HepG2 (cell line): ENCODE measurements at regions not wholly inside any gene's neighbourhood (a gene's known extent, or its start where the extent isn't known, plus 50 kb on each side); places are given as distances from the start of the nearest gene placed in this dataset.

ENCODE experiments used
- ATAC-seq: fragments of 200-7000 bp; cut with Tn5 transposase; 3 replicates; pipeline ENCODE4 v1.9.1; 2020; ENCODE audit warnings: mild to moderate bottlenecking, moderate library complexity
- BruUV-seq: library from RNA; stranded (reverse); fragments of 400-500 nt; replicated peaks from 2 replicates; lab custom pipeline; 2021; lab: Mats Ljungman, UMichigan
- CTCF ChIA-PET: fragments of 300-600 bp; formaldehyde crosslinking; extraction: SDS; loops from one replicate; lab custom pipeline; 2021; ENCODE audit warnings: low total read pairs, inconsistent platforms, low intra/inter-chr PET ratio; lab: Yijun Ruan, JAX
- POLR2A ChIA-PET: fragments of 350-600 bp; sonication (Branson Sonifier 250); formaldehyde crosslinking; loops from one replicate; lab custom pipeline; 2020; ENCODE audit warnings: antibody characterized with exemption, inconsistent platforms; lab: Yijun Ruan, JAX
- DNase-seq: peaks from one replicate; pipeline ENCODE4 v3.0.0-alpha.2; 2015; ENCODE audit warnings: low spot score
- FAIRE-seq: peaks from 3 replicates; lab custom pipeline; 2011; peaks lifted over from hg19 to GRCh38; lab: Jason Lieb, UNC
- H2AFZ ChIP-seq: one replicate; pipeline ENCODE4 v1.6.1; 2011; ENCODE audit warnings: low read length, inconsistent platforms
- H3K27ac ChIP-seq: fragments of 300-600 bp; 3 replicates; pipeline ENCODE4 v1.8.0; 2011; ENCODE audit warnings: mixed run types, mild to moderate bottlenecking, mixed read lengths, low read length, inconsistent platforms; ENCODE audit not compliant: insufficient read depth; ENCODE audit errors: extremely low read length
- H3K27me3 ChIP-seq, 2 experiments: fragments of 200-600 bp in 1 of 2; 2 replicates in 1 of 2; 3 replicates in 1 of 2; pipeline versions ENCODE4 v1.6.0 to v1.8.0; 2011; ENCODE audit warnings: low read length in 2 of 2, mild to moderate bottlenecking in 2 of 2, moderate library complexity in 2 of 2, inconsistent platforms in 1 of 2; ENCODE audit not compliant: insufficient read depth in 2 of 2, control insufficient read depth in 1 of 2
- H3K36me3 ChIP-seq, 2 experiments: fragments of 200-600 bp in 1 of 2; replicated peaks in 1 of 2; 2 replicates in 1 of 2; 3 replicates in 1 of 2; pipeline versions ENCODE4 v1.5.1 to v1.8.0; 2011; ENCODE audit warnings: low read length in 2 of 2, inconsistent platforms in 1 of 2; ENCODE audit not compliant: insufficient read depth in 2 of 2, control insufficient read depth in 1 of 2
- H3K4me1 ChIP-seq: 2 replicates; pipeline ENCODE4 v1.5.1; 2012; ENCODE audit warnings: low read length, inconsistent platforms; ENCODE audit not compliant: insufficient read depth
- H3K4me2 ChIP-seq: 2 replicates; pipeline ENCODE4 v1.6.0; 2011; ENCODE audit warnings: low read depth, low read length, inconsistent platforms
- H3K4me3 ChIP-seq, 3 experiments: fragments of 200-600 bp in 1 of 3; sonication (generic), shearing (Covaris generic) in 1 of 3; replicated peaks in 1 of 3; 2 replicates each; pipeline ENCODE4 v1.5.1; 2011 to 2016; ENCODE audit warnings: low read length in 3 of 3, inconsistent platforms in 2 of 3, low read depth in 2 of 3, mild to moderate bottlenecking in 2 of 3, control low read depth in 1 of 3, mixed read lengths in 1 of 3; ENCODE audit not compliant: insufficient read depth in 1 of 3
- H3K79me2 ChIP-seq: one replicate; pipeline ENCODE4 v1.6.1; 2011; ENCODE audit warnings: low read length, inconsistent platforms; ENCODE audit not compliant: insufficient read depth
- H3K9ac ChIP-seq: 2 replicates; pipeline ENCODE4 v1.6.0; 2011; ENCODE audit warnings: mild to moderate bottlenecking, low read depth, low read length, inconsistent platforms; ENCODE audit not compliant: insufficient read depth
- H3K9me3 ChIP-seq: 2 replicates; pipeline ENCODE4 v1.5.1; 2012; ENCODE audit warnings: mild to moderate bottlenecking, low read length
- H4K20me1 ChIP-seq: 2 replicates; pipeline ENCODE4 v1.6.0; 2011; ENCODE audit warnings: inconsistent platforms, mild to moderate bottlenecking, low read length, moderate library complexity; ENCODE audit not compliant: insufficient read depth
- CBX2 ChIP-seq, 2 experiments: fragments of 200-600 bp in 1 of 2; sonication (generic); formaldehyde crosslinking in 1 of 2; IDR thresholded peaks; 2 replicates each; pipeline versions ENCODE4 v1.7.0 to v1.8.1; 2018 to 2022; ENCODE audit warnings: low read depth in 2 of 2, low read length in 1 of 2, mild to moderate bottlenecking in 1 of 2, missing genetic modification reagents in 1 of 2
- CREB3 ChIP-seq: sonication (generic); formaldehyde crosslinking; IDR thresholded peaks from 2 replicates; pipeline ENCODE4 v1.5.0; 2020; ENCODE audit warnings: missing genetic modification reagents
- DNMT1 ChIP-seq: sonication (generic); formaldehyde crosslinking; IDR thresholded peaks from 2 replicates; pipeline ENCODE4 v1.5.1; 2020; ENCODE audit warnings: mild to moderate bottlenecking, missing genetic modification reagents
- JUN ChIP-seq: sonication (generic); formaldehyde crosslinking; IDR thresholded peaks from 2 replicates; pipeline ENCODE4 v1.4.0; 2020; ENCODE audit warnings: mild to moderate bottlenecking, missing genetic modification reagents
- MED1 ChIP-seq: sonication (generic); formaldehyde crosslinking; IDR thresholded peaks from 2 replicates; pipeline ENCODE4 v1.4.0; 2020; ENCODE audit warnings: missing genetic modification reagents
- NFAT5 ChIP-seq: sonication (generic); formaldehyde crosslinking; IDR thresholded peaks from 2 replicates; pipeline ENCODE4 v1.4.0; 2020; ENCODE audit warnings: missing genetic modification reagents
- NFYC ChIP-seq: IDR thresholded peaks from 2 replicates; pipeline ENCODE4 v1.6.1; 2016; ENCODE audit warnings: missing genetic modification reagents, missing compliant biosample characterization
- NR0B2 ChIP-seq: sonication (generic); formaldehyde crosslinking; IDR thresholded peaks from 2 replicates; pipeline ENCODE4 v1.4.0; 2020; ENCODE audit warnings: mild to moderate bottlenecking, missing genetic modification reagents
- RFX5 ChIP-seq: IDR thresholded peaks from 2 replicates; pipeline ENCODE4 v1.6.1; 2011; ENCODE audit warnings: low read depth, low read length, improper control_type of control experiment
- SNRNP70 ChIP-seq: fragments of 200-400 bp; formaldehyde crosslinking; IDR thresholded peaks from 2 replicates; pipeline ENCODE4 v1.6.1; 2017; ENCODE audit warnings: mild to moderate bottlenecking, low read depth, low read length, moderate library complexity
- ZNF557 ChIP-seq: sonication (generic); formaldehyde crosslinking; IDR thresholded peaks from 2 replicates; pipeline ENCODE4 v1.4.0; 2020; ENCODE audit warnings: missing genetic modification reagents
- ZNF562 ChIP-seq: sonication (generic); formaldehyde crosslinking; IDR thresholded peaks from 2 replicates; pipeline ENCODE4 v1.8.0; 2022; ENCODE audit warnings: missing genetic modification reagents, borderline replicate concordance
- ZNF609 ChIP-seq: sonication (generic); formaldehyde crosslinking; IDR thresholded peaks from 2 replicates; pipeline ENCODE4 v1.4.0; 2020; ENCODE audit warnings: mild to moderate bottlenecking, missing genetic modification reagents, borderline replicate concordance
- ZNF740 ChIP-seq: sonication (generic); formaldehyde crosslinking; IDR thresholded peaks from 2 replicates; pipeline ENCODE4 v1.4.0; 2020; ENCODE audit warnings: missing genetic modification reagents
- WGBS: methylation state at CpG from one replicate; pipeline ENCODE4 v1.1.6; 2017; ENCODE audit warnings: low lambda C conversion rate; 5-methylcytosine and 5-hydroxymethylcytosine counted together
- in situ Hi-C: cut with HindIII; loops from 2 replicates; pipeline ENCODE4 v1.10.0; 2017; ENCODE audit warnings: low pct_unique_long_range_greater_than_20kb; ENCODE audit not compliant: extremely low pct_ligation_motif_present
- intact Hi-C: fragments of 100-400 bp; cut with micrococcal nuclease; formaldehyde crosslinking; loops from one replicate; pipeline ENCODE4 v1.10.0; 2022; ENCODE audit not compliant: unreplicated experiment

GRCh38 chr3:34275811-34276210 is 477.4 kb downstream of the PDCD6IP start:
- Histone ChIP-seq H3K9me3 (no peaks in the 10 kb centered on the region), H3K36me3 (no peaks in the 10 kb centered on the region), H3K27me3 (no peaks in the 10 kb centered on the region), H3K4me3 (no peak overlapping the region), H3K27ac (no peak overlapping the region), H4K20me1 (no peaks in the 10 kb centered on the region), H3K4me1 (no peaks in the 10 kb centered on the region), H3K4me2 (no peak overlapping the region), H3K9ac (no peak overlapping the region), H2AFZ (no peak overlapping the region), H3K79me2 (no peaks in the 10 kb centered on the region)
- FAIRE-seq (no peak), ATAC-seq (no peak), DNase-seq (no peak)
- intact Hi-C loops (no loop called here), in situ Hi-C loops (no loop called here)
- ChIA-PET POLR2A (no interaction called here), CTCF (no interaction called here)
- WGBS = 0% methylated on average over 2 of the region's 2 CpGs
- no TSS peak for BruUV-seq
- TF ChIP-seq DNMT1 (CRISPR knock-in tag) (no peak), ZNF562 (CRISPR knock-in tag) (no peak), NFYC (CRISPR knock-in tag) (no peak), ZNF609 (no peak), RFX5 (no peak), CREB3 (CRISPR knock-in tag) (no peak), SNRNP70 (no peak), CBX2 (IDR thresholded peaks at IDR 0.05; ENCODE audit: low read depth, low read length) (no peak), CBX2 (CRISPR knock-in tag; IDR thresholded peaks at IDR 0.05; ENCODE audit: low read depth) (no peak), ZNF740 (CRISPR knock-in tag) (no peak), NFAT5 (no peak), ZNF557 (no peak), JUN (CRISPR knock-in tag) (no peak), NR0B2 (CRISPR knock-in tag) (no peak), MED1 (no peak)
